GM19240 (cell line): ENCODE measurements at regions not wholly inside any gene's neighbourhood (a gene's known extent, or its start where the extent isn't known, plus 50 kb on each side); places are given as distances from the start of the nearest gene placed in this dataset.

Source experiments
- DNase-seq: peaks from one replicate; pipeline ENCODE4 v3.0.0; 2011; ENCODE audit warnings: low spot score; ENCODE audit not compliant: insufficient read length

DNA sequence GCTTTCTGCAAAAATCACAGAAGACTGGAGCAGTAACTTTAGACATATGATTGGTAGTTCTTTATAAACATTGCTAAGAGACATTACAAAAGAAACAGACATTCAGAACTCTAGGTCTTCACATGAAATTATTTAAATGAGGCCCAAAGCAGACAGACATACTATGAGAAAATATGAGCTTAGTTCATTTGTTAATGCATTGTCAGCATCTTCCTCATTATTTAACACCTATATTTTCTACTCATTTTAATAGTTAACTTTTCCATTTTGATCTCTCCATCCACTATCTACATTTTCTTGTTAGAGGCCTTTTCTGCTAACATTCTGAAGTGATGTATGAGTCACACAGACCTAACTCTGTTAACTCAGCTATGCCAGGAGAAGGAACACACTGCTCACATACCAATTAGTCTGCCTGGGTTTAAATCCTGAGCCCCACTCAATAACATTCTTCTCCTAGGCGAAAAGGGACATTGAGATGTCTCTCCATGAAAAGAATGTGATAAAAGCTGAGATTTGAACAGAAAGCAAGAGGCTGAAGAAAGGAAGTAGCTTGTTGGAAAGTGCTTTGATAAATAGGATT, 400.3 kb upstream of the PKDCC start:
- DNase-seq = no peak

DNA sequence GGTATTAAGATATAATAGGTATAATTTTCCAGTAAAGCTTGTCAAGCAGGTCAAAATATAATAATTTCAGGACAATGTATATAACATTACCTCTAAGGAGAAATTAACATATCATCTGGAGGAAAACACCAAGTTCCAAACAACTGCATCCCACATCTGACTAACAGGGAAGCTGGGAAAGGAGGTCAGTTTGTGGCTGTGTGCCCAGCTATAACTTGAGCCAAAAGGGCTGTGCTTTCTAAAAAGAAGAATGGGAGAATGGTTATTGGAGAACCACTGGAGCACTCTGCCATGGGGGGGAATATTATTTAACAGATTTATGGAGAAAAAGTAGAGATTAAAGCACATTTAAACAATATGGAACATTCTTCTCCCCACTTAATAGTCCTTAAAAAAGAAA, 390.6 kb upstream of the PKDCC start:
- DNase-seq = no peak

DNA sequence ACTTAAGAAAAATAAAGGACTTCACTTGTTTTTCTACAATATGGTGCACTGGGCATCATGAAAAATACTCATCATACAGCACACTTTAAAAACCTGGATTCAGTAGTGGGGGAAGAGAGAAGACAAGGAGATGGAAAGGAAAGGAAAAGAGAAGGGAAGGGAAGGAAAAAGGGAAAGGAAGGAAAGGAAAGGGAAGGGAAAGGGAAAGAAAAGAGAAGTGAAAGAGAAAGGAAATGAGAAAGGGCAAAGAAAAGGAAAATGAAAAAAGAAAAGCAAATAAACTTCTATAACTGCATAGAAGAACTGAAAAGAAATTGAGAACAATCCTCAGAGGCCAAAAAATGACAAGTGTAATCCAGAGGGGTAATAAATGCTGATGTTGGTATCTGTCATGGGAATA, 388.1 kb upstream of the PKDCC start:
- DNase-seq = no peak

DNA sequence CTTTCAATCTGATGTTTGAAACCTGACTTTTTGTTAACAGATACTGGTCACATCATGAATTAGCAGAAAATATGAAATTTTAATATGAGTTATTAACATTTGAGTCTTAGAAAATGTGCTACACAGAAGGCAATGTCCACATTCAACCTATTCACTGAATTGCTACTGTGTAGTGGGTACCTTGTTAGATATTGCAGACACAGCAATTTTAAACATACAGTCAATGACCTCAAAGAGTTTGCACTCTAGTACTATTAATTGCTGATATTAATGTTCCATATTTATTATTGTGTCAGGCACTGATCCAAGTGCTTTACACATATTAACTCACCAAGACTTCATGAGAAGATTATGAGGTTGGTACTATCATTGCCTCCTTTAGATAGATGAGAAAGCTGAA, 385.4 kb upstream of the PKDCC start:
- no peak for DNase-seq

DNA sequence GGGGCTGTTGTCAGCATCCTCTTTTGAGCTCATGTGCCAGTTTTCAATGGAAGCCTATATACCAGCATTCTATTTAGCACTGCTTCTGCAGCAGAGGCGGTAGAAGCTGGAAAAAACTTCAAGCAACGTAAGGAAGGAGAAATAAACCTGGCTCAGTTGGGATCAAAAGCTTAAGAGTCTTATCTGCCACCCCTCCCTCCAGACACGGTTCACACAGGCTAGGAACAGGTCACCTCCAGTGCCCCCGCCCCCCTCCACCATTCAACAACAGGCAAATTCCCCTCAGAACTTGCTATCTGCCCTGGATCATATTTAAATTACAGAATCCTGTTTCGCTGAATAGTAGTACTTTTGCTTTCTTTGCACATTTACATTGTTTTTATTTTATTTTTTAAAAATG, 384.8 kb upstream of the PKDCC start:
- DNase-seq = no peak

DNA sequence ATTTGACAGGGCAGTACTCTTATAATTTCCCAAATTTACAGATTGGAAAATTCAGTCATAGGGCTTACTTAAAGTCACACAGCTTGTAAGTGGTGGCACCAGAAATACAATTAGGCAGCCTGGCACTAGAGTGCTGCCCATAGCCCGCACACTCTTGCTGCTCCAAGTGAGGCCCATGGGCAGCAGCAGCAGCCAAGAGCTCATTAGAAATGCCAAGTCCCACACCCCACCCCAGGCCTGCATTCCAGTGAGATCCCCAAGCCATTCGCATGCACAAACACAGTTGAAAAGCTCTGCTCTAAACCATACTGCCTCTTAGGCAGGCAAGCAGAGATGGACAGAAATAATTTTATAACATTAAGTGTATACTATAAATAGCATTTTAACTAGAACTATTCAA, 379.3 kb upstream of the PKDCC start:
- no peak for DNase-seq

DNA sequence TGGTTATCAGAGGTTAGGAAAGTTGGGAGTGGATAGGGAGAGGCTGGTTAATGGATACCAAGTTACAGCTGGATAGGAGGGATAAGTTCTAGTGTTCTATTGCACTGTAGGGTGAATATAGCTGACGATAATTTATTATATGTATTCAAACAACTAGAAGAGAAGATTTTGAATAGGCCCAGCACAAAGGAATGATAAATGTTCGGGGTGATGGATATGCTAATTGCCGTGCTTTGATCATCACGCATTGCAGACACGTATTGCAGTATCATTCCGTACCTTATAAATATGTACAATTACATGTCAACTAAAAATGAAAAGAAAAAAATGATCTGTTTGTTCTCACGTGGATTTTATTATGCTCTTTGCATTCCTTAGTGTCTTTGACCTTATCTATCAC, 369.2 kb upstream of the PKDCC start:
- no peak for DNase-seq

DNA sequence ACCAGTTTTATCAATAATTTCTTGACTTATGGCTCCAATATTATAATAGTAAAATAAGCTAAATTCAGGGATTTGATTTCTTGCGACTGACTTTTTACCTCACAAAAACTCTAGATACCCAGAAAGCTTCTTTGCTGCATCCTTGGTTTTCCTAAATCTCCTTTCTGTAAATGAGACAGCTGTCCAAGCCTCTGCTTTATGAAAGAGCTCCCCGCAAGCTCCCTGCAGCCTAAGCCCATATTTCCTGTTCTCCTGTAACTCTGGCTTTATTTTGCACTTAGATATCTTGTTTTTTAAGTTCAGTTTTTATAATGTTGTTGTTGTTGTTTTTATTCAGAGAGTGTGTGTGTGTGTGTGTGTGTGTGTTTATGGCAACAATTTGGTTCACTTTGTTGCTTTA, 361.7 kb upstream of the PKDCC start:
- DNase-seq = no peak

DNA sequence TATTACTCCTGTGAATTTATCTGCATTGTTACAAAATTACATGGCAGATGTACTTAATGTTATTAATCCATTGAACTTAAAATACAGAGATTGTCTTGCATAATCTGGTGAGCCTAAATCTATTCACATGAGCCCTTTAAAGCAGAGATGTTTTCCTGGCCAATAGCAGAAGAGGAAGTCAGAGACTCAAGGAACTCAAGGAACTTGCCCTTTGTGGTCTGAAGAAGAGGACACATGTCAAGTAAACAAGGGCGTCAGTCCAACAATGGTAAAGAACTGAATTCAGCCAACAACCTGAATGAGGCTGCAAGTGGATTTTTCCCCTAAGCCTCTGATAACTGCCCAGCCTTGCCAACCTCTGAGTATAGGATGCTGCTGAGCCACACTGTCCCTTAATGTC, 356.3 kb upstream of the PKDCC start:
- DNase-seq = no peak

DNA sequence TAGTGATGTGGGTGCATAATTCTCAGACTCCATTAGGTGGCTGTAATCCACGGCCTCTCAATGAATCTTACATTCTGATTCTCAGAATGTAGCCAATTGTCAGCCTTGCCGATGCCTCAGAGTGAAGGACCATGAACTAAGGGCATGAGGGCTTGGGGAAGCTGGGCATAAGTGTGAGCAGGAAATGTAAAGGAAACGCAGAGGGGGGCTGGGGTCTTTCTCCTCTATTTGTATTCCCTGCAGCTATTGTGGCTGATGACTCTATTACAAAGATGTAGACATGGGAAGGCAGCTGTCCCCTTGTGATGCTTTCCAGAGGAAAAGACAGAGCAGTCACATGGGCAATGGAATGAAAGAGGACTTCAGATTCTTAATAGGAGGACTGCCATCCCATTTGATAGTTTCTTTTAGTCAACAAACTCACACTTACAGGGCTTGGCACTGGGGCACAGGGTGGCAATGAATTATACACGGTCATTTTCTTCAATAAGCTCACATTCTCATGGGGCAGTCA, 353.2 kb upstream of the PKDCC start:
- no peak for DNase-seq

DNA sequence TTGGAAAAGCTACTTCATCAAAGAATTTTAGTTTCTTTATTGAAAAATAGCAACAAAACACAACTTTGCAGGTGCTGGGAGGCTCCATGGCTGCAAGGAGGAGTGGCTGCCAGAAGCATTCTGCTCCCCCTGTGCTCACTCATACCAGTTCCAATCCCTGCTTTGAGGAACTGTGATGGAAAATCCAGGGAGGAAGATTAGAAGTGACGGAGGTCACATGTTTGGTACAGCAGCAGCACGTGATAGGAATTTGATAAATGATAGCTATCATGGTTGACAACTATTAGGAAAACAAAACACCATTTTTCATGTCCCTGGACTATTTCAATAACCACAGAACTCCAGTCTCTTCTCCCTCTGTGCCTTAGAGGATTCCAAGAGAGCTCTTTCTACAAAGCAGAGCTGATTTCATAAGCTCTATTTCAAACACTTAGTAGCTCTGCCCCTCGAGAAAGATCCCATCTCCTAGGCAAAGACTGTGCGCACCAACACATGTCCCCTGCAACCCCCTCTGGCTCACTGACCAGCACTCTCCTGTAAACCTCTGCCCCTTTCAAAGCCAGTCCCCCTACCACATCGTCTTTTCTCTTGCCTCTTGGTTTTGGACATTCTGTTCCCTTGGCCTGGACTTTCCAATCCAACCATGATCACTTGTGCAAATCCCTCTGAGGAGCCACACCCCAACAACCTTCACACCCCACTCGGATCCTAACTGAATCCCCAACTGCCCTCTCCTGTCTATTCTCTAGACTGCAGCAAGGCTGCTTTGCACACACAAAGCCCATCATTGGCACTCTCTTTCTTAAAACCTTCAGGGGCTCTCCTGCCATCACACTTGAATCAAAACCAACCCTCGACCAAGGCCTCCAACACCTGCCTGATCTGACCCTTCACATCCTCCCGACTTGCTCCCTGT, 352.4 kb upstream of the PKDCC start:
- DNase-seq = no peak

DNA sequence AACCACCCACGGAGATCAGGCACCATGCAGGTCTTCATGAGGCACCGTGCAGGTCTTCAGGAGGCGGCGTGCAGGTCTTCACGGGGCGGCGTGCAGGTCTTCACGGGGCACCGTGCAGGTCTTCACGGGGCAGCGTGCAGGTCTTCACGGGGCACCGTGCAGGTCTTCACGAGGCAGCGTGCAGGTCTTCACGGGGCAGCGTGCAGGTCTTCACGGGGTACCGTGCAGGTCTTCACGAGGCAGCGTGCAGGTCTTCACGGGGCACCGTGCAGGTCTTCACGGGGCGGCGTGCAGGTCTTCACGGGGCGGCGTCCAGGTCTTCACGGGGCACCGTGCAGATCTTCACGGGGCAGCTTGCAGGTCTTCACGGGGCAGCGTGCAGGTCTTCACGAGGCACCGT, 350.4 kb upstream of the PKDCC start:
- no peak for DNase-seq

DNA sequence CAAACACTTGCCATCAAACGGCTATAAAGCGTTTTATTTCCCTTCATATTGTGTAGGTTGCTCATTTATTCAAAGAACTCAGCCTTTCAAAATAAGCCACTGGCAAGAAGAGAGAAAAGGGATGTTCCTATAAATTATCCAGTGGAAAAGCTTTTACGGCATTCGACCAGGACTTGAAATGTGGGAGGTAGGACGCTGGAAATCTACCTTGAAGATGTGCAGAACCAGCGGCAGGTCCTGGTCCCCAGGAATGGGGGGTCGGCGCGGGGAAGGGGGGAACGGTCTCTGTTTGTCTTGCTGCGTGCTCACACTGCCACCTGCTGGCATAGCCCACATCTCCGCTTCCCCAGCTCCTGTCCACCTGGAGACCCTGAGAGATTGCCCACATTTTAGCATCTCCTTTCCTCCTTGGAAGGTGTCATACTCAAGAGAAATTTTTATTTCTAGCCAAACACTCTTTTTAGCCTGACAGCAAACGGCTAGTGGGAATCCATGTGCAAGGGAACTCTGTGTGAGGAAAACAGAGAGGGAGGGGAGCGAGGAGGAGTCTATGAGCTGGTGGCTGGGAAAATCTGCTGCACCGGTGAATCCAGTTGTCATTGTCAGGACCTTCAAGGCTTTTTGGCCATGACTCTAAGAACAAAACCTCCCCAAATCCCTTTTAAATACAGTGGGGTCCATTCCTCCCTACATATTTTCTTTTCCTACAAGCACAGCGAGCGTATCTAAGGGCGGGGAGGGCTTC, 349.0 kb upstream of the PKDCC start:
- DNase-seq = no peak

DNA sequence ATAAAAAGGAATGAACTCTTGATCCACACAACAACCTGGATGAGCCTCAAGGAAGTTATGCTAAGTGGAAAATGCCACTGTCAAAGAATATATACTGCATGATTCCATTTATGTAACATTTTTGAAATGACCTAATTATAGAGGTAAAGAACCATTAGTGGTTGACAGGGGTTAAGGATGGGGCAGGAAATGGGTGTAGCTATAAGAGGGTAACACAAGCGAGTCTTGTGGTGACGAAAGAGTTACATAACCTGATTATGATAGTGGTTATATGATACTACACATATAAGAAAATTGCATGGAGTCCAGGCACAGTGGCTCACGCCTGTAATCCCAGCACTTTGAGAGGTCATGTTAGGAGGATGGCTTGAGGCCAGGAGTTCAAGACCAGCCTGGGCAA, 346.6 kb upstream of the PKDCC start:
- DNase-seq = no peak

DNA sequence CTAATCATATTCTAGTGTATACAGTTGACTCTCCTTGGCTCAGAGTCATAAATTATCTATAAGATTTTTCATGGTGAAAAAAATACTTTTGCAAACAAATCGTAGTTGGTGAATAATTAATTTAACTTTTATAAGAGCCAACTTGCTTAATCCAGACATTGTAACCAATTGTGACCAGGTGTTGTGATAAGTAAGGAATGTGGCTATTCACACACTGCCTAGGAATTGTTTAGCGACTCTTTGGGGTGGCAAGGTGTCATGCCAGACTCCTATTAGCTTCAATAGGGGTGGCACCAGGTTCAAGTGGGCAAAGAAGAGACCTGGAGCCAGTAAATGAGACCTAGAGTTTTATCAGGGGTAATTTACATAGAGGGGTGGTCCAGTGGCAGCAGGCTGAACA, 344.7 kb upstream of the PKDCC start:
- DNase-seq = no peak

DNA sequence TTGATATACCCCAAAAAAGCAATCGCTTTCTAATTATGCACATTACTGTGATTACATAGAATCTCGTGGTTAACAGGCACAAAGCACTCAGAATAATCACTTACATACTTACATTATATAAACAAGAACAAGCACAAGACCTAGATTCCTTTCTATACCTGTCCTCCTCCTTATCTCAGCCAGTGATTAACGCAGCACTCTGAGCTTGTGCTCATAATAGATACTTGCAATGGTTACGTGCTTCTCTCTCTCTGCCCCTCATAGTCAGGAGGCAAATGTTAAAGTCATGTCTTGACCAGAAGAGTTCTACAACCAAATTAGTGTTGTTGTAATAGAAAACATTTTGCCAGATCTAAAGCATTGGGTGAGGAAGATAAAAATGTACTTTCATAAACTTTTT, 342.2 kb upstream of the PKDCC start:
- DNase-seq = no peak

DNA sequence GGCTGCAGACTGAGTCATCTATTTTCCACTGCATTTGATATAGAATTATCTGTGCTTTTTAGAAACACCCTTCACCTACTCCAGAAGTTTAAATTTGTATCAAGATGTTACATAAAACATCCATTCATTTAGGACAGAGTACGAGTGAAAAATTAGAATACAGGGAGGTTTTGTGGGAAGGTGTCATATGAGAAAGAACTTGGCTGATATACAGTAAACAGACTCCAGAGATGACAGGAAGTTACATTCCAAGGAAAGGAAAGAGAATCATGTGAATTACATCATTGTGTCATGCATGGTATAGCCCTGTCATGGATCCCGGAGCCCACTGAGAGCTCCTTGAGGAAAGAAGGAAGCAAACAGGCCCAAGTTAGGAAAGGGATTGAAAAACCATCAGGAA, 341.5 kb upstream of the PKDCC start:
- no peak for DNase-seq

DNA sequence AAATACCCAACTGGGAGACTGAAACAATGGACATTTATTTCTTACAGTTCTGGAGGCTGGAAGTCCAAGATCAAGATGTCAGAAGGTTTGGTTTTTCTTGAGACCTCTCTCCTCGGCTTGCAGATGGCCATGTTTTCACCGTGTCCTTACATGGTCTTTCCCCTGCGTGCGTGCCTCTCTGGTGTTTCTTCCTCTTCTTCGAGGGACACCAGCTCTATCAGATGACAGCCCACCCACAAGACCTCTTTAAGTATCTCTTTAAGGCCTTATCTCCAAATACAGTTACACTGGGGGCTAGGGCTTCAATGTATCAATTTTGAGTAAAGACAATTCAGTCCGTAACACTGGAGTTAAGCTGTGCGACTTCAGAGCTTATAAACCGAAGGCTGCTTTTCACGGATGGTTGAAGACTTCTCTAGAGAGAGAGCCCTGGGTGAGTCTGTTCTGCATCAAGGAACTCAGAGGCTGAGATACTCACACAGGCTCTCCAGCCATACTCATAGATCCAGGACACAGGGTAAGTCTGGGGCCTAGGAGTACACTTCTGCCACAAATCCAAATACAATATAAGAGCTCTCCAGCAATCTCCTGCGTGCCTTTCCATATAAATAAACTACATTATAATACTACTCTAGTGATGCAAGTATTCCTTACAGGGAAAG, 339.9 kb upstream of the PKDCC start:
- no peak for DNase-seq

DNA sequence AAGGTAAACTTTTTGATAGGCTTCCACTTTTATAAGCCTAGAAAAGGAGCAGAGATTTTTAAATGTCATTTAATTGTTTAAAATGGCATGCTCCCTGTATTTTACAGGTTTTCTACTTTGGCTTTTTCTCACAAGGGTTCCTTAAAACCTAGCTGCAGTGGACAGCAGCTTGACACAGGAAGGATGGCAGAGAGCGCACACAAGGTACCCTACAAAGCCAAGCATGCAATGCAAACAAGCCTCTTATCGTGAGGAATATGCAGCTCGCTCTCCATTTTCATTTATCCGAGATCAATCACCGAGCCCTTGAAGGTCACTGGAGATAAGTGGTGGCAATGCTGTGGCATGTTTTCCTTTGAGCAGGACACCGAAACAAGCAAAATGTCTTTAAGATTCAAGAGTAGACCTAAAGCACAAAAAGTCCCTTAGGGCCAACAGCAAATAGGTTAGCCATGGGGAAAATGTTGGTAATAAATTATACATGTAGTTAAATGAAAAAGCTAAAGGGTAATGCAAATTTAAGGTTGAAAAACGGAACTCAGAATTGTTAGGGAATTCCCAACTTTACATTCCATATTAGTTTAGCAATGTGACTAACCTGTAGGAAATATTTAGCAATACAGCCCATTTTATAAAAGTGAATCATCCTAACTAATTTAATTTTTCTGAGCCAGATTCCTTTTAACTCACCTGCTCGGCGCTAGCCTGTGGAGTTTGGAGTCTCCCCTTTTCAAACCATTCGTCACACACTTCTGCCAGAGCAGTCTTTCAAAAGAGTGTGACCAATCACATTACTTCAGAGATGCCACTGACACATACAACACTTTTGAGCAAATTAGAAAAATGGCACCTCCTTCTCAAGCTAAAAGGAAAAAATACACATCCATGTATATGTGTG, 337.9 kb upstream of the PKDCC start:
- DNase-seq = no peak

DNA sequence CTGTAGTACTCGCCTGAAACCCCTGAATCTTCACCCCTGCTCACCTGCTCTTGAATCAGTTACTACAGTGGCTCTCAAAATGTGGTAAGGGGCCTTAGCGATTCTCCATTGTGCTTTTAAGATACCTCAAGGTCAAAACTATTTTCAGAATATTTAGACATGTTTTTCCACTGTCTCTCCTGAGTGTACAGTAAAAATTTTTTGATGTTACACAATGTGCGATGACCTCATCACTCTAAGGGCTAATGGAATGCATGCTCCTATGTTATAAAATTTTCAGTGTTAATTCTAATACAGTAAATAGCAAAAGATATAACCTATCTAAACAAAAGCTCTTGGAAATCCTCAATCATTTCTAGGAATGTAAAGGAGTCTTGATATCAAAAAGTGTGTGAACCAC, 336.9 kb upstream of the PKDCC start:
- no peak for DNase-seq

DNA sequence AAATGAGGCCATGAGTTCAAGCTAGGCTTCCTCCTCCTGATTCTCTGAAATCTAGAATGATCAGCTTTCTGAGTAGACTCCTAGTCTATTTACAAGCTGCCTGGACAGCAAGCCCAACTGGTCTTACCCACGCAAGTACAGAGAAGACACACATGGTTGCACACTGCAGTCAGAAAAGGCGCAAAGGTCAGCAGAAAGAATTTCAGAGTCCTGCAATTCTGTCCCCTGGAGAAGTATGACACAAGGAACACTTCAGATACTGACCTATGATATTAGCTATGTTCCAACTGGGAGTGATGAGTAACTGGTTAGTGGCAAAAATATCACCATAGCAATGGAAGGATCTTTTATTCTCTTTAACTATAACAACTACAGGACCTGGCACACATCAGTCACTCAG, 336.1 kb upstream of the PKDCC start:
- DNase-seq = no peak
